Right hindlimb (tissue), 1 donor: ENCODE measurements at regions not wholly inside any gene's neighbourhood (a gene's known extent, or its start where the extent isn't known, plus 50 kb on each side); places are given as distances from the start of the nearest gene placed in this dataset.
"Not testable (repeated sequence)": the region's sequence is repeated elsewhere in the genome, so short reads cannot be mapped to it uniquely, and the experiment has no call there.

Experiments used
- DNase-seq: peaks from one replicate; pipeline ENCODE4 v3.0.0-alpha.2; 2018

GRCh38 chr2:72003796-72004195 lies 143.9 kb downstream of the CYP26B1 start:
- no peak for DNase-seq

DNA sequence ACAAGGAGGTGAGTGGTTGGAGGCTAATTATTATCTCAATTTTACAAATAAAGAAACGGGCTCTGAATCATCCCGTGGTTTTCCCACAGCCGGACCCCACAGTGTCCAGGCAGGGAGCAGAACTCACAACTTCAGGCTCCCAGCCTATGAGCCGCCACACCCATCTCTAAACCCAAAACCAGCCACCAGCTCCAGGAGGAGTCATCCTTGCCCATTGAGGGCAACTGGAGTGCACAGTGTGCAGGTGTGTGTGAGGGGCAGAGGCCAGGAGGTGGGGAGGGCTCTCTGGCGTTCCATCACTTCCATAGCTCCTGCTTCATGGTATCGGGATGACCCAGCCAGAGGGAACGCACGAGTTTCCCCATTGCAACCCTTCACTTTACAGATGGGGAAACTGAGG lies 144.5 kb downstream of the CYP26B1 start:
- no peak for DNase-seq

DNA sequence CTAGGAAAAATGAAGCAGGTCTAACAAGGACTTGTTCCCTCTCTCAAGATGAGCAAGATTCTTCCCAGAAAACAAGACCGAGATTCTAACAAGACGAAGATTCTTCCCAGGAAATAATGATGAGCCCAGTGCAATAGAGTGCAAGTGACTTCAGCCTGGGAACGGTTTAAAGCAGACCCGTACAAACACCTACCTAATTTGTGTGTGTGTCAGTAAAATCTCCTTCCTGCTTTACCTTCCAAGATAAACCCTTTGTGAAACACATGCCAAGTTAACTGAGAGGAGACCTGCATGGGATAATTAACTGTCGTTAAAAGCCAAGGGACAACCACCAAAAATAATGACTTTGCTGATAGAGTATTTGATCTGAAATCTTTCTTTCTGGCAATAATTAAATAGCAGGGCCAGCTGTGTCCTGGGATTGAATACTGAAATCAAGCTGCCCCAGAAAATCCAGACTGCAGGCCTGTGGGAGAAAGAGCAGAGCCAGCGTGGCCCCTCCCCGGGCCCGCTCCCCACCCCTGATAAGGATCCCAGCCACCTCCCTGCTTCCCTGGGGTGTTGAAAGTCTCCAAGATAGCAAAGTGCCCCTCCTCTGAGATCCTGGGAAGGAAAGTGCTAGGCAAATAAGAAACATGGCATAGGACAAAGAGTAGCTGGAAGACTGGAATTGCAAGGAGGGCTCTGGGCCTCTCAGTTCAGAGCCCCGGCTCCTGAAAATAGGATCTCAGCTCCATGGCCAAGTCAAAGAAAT lies 145.5 kb downstream of the CYP26B1 start:
- no peak for DNase-seq

- no peak for DNase-seq
Observed at GRCh38 chr2:72000110-72000509, 147.6 kb downstream of the CYP26B1 start.

DNA sequence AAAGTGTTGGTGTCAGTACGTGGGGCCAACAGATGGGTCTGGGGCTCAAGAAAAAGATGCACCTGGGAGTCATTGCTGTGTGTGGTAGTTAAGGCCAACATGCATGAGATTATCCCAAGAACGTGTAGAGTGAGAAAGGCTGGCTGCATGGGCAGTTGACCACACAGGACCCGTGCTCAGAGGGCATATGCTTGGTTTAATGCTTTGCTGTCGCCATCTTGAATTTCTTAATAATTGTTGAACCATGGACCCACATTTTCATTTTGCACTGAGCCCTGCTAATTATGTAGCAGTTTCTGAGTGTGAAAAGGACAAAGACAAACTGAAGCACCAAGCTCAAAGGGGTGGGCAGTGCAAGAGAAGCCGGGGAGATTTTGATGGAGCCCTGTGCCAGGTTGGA lies 148.1 kb downstream of the CYP26B1 start:
- no peak for DNase-seq

GRCh38 chr2:71997843-71998242 lies 149.8 kb downstream of the CYP26B1 start:
- DNase-seq, result no peak

GRCh38 chr2:71995067-71995665 lies 152.5 kb downstream of the CYP26B1 start:
- no peak for DNase-seq

GRCh38 chr2:71992036-71992435 lies 155.6 kb downstream of the CYP26B1 start:
- DNase-seq, result no peak

- no peak for DNase-seq
Observed at GRCh38 chr2:71991397-71991796, 156.3 kb downstream of the CYP26B1 start.

- DNase-seq, result no peak
Observed at GRCh38 chr2:71990826-71991225, 156.8 kb downstream of the CYP26B1 start.

GRCh38 chr2:71990122-71990521 lies 157.5 kb downstream of the CYP26B1 start:
- no peak for DNase-seq

DNA sequence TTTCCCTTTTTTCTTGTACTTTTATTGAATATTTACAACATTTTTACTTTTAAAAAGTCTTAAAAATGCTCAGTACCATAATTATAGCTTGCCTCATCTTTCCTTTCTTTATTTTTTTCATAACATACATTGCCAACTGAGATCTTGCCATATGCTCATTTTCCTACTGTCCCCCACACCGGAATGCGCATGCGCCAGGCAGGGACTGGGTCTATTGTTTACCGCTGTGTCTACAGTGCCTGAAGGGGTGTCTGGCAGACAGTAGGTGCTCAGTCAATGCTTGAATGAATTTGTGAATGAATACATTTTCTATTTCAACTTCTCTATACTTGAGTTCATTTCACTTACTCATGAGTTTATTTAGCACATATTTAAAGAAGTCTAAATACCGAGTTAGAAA lies 158.0 kb downstream of the CYP26B1 start:
- no peak for DNase-seq

- DNase-seq, result no peak
Observed at GRCh38 chr2:71988170-71988569, 159.5 kb downstream of the CYP26B1 start.

GRCh38 chr2:71976685-71977084 lies 171.0 kb downstream of the CYP26B1 start:
- DNase-seq, result no peak

DNA sequence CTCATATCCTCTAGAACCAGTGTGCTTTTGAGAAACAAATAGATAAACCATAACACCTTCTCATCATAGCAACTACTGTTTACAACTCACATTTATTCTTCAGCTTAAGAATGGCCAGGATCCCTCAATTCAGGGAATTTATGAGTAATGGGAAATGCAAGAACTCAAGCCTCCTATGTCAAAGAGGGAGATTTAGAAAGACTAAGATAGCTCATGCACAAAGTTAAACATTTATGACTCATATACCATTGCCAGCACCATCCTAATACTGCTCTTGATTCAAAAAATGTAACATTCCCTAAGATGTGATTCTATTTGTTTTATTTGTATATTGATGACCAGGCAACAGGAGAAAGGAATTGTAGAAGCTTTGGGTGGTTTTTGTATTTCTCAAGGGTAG lies 172.8 kb downstream of the CYP26B1 start:
- DNase-seq, result no peak

GRCh38 chr2:71971493-71971892 lies 176.2 kb downstream of the CYP26B1 start:
- no peak for DNase-seq

DNA sequence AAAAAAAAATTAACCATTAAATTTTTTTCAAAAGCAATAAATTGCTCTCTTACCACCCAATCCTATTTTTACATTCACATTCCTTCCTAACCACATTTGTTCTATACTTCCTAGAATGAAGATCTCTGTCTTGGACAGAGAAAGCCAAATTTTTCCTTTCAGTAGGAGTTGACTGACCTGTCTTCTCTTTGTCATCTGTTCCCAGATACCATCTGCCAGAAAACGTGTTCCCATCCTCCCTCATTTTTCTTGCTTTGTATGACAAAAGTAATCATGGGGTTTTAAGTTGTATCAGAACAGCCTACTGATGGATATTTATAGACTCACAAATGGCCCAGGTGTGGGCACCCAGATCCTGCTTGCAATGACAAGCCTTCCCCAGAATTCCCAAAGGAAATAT lies 182.1 kb downstream of the CYP26B1 start:
- no peak for DNase-seq

GRCh38 chr2:71962911-71963694 lies 184.6 kb downstream of the CYP26B1 start:
- no peak for DNase-seq

GRCh38 chr2:71962350-71962749 lies 185.3 kb downstream of the CYP26B1 start:
- no peak for DNase-seq

DNA sequence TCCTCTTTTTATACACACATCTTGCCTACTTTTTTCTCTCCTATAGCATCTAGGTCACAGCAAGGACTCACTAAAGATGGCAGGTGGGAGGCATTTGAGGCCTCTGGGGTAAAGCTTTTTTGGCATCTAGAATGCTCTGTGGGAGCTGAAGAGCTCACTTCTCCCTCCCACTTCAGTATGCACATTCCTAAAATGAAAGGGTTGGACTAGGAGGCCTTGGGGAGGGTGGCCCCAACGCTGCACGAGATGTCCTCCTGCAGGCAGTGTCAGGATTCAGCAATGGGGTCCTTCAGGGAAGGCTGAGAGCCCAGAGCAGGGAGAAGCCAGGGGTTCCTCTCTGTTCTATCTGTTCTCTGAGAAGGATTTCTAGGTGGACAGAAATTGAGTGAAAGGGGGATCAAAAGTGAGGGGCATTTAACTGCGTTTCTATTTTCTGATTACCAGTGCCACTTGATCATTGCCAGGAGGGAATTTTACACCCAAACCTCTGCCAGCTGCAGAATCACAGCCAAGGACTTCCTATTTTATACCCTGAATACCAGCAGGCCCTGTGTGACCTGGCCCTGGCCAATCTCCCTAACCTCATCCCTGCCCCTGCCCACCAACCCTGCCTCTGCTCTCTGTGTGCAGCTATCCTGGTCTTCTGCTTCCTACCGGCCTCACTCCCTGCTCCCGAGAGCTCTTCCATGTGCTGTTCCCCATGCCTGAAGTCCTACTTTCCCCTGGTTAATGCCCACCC lies 186.2 kb downstream of the CYP26B1 start:
- no peak for DNase-seq

GRCh38 chr2:71959494-71959893 lies 188.2 kb downstream of the CYP26B1 start:
- DNase-seq, result no peak

DNA sequence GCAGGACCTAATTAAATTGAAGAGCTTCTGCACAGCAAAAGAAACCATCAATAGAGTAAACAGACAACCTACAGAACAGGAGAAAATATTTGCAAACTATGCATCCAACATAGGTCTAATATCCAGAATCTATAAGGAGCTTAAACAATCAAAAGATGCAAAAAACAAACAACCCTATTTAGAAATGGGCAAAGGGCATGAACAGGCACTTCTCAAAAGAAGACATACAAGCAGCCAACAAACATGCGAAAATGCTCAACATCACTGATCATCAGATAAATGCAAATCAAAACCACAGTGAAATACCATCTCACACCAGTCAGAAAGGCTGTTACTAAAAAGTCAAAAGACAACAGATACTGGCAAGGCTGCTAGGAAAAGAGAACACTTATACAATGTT lies 189.2 kb downstream of the CYP26B1 start:
- not testable (repeated sequence) for DNase-seq

DNA sequence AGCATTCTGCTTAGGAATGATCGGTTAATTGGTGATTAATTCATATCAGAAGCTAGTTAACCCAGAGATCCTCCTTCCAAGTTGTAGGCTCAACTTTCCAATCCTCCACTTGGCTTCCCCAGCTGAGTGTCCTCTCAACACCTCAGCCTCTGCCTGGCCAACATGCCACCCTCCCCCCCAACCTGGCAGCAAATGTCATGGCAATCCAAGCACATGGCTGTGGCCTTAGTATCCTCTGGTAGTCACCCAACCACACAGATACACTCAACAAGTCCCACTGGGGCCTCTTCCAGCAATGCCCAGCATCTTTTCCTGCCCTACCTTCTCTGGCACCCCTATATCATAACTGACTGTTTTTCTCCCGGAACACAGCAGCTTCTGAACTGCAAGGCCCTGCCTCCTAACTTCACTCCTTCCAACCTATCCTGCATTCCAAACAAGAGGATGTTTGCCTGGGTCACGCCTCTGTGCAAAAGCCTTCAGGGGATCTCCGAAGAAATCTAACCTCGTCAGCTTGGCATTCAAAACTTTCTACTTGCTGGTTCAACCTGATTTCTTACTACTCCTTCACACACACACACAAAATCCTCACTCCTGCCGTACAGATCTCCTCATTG lies 195.0 kb downstream of the CYP26B1 start:
- DNase-seq, result no peak
